ENCODE measurements at regions not wholly inside any gene's neighbourhood (a gene's known extent, or its start where the extent isn't known, plus 50 kb on each side); places are given as distances from the start of the nearest gene placed in this dataset.

DNA sequence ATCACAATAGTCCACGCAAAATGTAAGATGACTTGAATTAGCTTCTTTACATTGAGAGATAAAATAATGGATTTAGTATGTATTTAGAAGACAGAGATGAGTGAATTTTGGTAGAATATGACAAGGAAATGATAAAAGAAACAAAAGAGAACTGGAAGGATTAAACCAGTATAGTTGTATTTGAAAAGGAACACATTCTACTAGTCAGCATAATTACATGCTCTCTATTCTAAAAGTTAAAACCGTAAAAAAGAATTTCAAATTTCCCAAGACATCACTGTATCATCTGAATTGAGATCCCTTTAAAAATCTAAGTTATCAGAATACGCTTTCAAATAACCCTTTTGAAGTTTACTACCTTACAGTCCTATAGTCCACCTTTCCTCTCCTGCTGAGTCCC, 1156.7 kb upstream of the PCDH9 start:
- DNase-seq = no peak

DNA sequence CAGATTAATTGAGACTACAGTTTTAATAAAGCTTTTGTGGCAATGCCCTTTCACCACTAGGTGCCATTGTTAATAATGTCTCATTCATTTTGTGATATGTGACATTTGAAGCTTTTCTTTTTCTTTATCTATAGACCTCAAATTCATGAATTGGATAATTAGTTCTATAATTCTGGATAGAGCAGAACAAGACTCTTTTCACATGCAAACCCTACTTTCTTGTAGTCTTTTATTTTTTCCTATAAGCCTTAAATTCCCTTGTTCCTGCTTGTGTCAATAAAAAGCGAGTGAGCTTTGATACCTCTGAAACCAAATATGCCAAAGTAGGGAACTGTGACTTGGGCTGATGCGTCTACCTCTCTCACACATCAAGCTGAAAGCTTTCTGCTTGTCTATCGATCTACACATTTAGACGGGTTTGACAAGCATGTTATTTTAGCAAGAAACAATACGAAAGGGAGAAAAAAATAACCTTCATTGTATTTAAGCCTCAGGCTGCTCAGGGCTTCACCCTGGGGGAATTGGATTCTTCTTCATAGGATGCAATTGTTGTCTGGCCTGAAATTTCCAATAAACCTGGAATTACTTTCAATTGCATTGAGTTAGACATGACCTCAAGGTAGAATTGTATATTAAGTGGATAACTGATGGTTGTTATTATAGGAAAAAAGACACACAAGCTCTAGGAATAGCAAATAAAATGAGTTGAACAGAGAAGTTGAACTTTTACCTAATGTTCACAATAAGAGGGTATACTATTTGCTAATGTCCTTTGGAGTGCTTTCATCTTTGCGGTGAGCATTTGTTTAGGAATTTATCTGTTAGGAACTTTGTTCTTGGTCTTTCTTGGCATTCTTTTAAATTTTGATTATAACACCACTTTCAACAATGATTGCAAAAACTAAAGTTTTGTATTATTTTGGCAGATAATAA, 1150.2 kb upstream of the PCDH9 start:
- DNase-seq = no peak

DNA sequence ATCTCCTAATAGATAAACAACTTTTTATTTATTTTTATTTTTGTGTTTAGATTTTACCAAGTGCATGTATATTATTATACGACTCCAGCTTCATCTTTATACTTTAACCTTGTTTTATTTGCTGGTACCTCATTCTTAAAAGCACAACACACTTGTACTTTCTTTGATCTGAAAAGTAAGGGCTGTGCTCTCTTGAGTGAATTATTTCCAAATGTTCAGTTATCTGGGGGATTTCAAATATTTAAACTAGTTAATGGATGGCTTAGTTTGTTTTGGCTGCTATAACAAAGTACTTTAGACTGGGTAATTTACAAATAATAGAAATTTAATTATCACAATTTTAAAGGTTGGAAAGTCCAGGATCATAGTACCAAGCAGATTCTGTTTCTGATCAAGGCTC, 1148.2 kb upstream of the PCDH9 start:
- DNase-seq = no peak

DNA sequence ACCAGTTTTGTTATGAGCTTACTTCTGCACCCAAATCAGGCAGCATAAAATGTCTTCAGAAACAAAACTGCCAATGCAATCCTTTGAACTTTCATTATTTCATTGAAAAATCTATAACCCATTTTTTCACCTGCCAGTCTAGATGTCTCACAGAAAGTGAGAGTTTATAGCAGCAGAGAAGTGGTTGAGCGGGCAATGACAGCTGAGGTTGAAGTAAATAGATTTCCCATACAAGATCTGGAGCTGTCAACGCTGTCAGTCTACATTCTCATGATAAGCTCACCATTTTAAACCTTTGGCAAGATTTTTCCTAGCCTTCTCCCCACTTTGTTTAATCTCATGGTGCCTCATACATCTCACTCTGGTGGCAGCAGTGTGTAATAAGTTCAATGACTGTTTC, 1144.9 kb upstream of the PCDH9 start:
- DNase-seq = no peak

DNA sequence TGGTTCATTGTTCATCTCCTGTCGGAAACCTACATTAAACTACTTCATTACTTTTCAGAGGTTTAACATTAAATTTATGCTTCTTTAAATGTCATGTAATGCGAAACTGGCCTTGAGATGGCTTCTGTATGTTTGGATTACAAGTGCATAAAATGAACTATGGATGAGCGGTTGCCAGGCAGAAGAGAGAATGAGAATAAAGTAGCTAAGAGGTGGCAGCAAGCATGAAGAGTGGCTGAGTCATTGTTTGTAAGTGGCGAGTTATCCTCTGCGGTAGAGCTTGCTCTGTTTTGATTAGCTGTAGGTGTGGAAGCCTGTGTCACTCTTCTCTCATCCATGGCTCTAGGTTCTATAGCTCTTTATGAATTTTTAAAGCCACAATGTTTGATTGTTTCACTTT, 1139.6 kb upstream of the PCDH9 start:
- DNase-seq = peak; percentile 84

DNA sequence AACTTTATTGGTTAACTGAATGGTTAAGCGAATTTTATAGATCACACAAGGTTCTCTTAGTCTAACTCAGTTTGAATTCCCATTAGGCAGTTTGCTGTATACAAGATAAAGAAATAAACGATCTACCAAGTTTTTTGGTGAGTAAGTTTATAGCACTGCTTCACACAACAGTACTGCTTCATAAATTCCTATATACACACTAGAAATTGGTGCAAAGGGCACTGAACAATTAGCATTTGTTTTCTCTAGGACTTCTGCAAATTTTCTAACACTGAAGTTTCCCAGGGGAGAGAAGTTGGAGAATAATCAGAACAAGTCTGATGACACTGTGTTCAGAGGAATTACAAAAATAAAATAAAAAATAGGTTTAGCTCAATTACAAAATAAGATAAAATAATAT, 1138.8 kb upstream of the PCDH9 start:
- no peak for DNase-seq

DNA sequence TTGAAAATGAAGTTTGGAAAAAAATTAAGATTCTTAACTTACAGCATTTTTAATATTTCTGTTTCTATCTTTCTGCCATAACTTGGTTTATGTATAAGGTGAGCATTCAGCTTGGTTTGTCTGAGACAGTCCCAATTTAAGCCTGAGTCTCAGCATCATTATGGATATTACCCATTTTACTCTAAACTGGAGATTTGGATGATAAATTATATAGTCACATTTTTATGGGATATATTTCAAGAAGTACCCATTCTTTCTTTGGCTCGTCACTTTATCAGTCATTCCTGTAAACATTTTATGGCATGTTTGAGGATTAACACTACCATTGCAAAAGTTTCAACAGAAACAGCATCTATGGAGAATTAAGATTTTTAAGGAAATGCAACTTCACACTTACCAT, 1129.0 kb upstream of the PCDH9 start:
- no peak for DNase-seq

DNA sequence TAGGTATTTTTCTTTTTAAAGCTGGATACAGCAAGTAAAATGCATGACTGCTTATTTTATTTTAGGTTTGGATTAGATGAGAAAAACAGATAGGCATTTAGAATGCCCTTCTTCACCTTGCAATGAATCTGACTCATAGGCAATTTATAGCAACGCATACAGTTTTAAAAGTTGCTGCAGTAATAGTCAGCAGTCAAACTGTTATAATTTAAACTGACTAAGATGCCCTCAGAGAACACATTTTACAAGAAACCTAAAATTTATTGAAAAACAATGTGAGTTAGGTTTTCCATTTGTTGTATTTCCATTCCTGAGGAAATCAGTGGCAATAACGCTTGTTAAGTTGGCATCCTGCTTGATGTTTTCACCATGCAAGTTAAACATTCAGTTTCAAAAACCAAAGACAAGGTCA, 1128.2 kb upstream of the PCDH9 start:
- DNase-seq = no peak

DNA sequence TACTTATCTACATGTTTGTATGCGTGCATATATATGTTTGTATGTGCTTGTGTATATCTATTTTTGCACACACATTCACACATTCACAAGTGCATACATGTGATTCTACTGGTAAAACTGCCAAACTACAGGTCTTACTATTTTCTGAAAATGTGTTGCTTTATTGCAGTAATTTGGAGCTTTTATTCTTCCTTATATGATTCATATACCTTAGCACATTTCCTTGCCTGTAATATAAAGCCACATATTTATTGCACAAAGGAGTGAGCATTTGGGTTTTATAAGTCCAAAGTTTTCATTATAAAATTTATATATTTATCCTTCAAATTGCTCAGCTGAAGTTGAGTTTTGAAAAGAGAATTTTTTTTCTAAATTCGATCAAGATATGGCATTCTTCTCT, 1120.4 kb upstream of the PCDH9 start:
- no peak for DNase-seq

DNA sequence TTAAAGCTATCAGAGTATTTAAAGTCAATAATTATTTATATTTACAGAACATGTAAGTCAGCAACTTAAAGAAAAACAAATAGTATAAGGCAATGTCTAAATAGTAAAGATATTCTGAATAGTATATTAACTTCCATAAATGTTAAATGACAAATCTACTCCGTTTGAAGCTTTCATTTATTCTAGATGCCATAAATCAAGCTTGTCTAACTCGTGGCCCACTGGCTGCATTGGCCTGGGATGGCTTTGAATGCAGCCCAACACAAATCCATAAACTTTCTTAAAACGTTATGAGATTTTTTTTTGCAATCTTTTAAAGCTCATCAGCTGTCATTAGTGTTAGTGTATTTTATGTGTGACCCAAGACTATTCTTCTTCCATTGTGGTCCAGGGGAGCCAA, 1117.1 kb upstream of the PCDH9 start:
- DNase-seq = no peak

DNA sequence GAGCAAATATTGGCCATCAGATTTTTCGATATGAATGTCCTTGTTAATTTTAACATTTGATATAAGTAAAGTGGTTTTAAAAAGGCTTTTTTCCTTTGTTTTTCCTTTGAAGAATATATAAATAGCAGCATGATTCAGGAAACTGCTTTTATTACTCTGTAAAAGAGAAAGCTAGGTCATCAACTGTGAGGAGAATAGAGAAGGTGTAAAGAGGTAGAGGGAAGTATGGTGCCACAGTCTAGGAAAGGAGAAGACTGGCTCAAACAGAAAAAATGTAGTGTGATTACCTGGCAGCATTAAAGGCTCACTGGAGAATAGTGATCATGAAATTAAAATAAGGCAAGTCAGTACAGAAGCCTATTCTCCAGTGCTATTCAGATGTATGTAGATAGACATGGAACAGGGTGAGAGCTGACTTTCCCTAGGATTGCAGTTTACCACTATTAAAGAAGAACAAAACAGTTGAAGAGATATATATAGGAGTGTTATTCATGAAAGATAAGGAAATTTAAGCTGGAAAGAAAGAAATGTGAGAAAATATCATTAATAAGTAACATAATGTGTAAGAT, 1115.9 kb upstream of the PCDH9 start:
- DNase-seq = no peak

DNA sequence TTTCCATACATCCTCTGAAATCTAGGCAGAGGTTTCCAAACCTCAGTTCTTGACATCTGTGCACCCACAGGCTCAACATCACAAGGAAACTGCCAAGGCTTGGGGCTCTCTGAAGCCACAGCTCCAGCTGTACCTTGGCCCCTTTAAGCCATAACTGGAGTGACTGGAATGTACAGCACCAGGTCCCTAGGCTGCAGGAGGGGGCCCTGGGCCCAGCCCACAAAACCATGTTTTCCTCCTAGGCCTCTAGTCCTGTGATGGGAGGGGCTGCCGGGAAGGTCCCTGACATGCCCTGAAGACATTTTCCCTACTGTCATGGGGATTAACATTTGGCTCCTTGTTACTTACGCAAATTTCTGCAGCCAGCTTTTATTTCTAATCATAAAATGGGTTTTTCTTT, 1093.0 kb upstream of the PCDH9 start:
- no peak for DNase-seq

DNA sequence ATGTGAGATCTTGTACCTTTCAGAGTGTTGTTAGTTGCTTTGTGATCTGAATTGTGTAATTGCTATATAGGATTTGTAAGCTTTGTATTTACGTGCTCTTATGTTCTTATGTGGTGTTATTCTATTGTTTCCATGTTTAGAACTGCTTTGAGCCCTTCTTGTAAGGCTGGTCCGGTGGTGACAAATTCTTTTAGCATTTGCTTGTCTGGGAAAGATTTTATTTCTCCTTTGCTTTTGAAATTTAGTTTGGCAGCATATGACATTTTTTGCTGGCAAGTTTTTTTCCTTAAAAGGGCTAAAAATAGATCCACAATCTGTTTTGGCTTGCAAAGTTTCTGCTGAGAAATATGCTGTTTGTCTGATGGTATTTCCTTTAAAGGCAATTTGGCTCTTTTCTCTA, 1089.2 kb upstream of the PCDH9 start:
- no peak for DNase-seq

DNA sequence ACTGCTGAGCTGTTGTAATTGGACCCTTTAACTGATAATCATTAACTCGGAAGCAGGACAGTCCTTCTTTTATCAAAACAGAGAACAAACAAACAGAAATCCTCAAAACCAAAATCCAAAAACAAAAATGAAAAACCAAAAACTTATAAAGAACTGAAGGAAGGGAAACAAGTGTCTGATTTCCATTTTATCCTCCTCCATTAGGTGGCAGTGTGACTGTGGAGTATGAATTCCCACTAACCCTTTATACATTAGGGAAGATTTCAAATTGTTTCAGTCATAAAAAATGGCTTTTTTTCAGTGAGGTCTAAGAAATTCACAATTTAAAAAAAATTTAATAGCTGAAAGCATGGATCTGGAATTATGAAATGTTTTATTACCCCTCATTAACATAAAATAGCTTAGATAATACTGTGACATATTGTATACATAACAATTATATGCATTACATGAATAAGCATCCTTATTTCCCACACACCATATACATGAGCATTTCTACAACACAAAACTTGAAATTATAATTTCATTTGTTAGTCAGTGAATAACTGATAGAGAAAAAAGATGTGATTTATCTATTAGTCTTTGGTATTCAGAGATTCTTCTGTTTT, 1074.3 kb upstream of the PCDH9 start:
- DNase-seq = no peak

DNA sequence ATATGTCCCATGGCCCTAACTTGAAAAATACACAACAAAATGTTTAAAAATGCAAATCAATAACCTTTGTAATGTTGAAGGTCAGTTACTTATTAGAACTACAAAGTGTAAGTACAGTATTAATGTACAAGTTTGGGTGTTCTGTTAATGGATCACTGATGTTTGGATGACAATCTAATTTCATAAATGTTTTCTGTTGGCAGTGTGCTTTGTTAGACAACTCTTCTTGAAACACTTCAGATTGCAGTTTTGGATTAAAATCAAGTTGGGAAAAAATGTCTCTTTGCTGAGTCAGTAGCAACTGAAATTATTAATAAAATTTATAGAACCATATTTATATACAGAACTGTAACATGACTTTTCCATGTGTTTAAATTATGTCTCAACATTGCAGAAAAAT, 1063.5 kb upstream of the PCDH9 start:
- DNase-seq = no peak

DNA sequence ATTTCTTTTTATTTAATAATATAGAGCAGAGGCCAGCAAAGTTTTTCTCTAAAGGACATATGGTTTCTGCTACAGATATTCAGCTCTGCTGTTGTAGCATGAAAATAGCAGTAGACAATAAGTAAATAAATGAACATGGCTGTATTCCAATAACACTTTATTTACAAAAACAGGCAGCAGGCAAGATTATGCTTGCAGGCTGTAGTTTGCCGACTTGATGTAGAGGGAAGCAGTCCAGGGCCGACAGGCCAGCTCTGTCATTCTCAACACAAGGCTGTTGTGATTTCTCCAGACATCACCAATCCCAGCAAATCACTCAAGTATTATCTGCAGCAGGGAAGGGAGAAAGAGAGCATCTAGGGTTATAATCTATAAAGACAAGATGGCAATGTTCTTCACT, 1062.5 kb upstream of the PCDH9 start:
- no peak for DNase-seq

DNA sequence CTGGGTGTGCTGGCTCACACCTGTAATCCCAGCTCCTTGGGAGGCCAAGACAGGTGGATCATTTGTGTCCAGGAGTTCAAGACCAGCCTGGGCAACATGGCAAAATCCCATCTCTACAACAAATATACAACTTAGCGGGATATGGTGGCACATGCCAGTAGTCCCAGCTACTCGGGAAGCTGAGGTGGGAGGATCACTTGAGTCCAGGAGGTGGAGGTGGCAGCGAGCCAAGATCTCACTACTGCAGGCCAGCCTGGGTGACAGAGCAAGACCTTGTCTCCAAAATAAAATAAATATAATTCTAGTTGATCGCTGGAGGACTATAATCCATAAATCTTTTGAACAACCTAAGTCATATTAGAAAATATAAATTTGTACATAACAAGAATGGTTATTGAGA, 1061.5 kb upstream of the PCDH9 start:
- no peak for DNase-seq

DNA sequence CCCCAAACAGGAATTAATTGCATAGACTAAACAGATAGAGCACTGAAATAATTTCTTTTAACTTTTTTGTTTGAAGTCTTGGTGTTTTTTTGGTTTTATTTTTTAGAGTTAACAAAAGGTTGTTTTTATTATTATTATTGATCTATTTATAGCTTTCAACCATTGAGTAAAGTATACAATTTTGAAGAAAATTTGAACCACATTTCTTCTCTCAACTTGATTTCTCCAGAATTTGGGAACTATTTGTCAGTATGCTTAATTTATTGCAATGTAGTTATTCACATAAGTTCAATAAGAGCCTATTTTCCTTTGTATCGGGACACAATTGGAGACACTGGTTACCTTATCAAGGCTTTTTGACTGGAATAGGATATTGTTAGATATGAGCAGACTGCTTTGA, 1045.6 kb upstream of the PCDH9 start:
- DNase-seq = no peak

DNA sequence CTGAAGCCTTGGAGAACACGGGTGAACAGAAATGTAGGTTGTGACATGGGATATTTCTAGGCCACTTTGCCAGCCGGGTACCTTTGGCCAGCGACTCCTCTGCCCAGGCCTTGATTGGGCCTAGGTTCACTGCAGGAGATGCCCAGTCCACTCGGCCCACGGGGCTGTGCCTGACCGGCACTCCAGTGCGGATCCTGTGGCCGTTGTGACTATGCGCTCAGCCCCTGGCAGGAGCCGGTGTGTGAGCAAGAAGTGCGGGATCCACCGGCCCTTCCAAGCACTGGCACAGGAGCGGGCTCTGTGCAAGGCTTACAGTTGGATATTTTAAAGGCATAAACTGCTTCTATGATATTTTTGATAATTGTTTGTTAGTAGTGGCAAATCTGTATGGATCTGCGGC, 1042.5 kb upstream of the PCDH9 start:
- no peak for DNase-seq

DNA sequence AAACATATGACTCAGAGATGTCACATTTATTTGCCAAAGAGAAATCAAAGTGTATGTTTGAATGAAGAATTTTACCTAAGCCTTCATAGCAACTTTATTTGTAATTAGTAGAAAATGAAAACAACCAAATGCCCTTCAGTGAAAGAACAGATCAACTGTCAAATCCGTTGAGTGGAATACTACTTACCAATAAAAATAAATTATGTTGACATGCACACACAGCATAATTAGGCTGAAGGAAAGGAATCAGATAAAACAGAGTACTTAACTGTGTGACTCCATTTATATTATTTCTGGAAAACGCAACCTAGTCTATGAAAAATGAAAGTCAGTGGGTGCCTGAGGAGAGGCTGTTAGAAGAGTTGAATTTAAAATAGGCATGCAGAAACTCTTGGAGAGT, 1034.6 kb upstream of the PCDH9 start:
- DNase-seq = no peak

DNA sequence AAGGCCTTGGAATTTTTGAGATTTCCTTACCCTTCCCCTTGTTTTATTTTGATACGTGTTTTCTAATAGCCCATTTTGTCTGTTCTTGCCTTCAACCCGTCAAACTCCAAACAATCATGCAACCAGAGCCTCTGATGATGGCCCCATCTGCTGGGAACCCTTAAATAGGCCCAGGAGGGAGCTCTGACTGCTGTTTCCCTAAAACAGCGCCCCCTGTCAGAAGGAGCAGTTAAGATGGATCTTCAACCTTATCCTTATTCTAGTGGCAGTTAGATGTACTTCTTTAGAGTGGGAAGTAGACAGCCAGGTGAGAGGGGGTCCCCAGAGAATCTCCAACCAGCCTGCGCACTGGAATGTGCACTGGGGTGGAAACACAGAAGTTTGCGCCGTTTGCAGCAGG, 1031.0 kb upstream of the PCDH9 start:
- DNase-seq = no peak

DNA sequence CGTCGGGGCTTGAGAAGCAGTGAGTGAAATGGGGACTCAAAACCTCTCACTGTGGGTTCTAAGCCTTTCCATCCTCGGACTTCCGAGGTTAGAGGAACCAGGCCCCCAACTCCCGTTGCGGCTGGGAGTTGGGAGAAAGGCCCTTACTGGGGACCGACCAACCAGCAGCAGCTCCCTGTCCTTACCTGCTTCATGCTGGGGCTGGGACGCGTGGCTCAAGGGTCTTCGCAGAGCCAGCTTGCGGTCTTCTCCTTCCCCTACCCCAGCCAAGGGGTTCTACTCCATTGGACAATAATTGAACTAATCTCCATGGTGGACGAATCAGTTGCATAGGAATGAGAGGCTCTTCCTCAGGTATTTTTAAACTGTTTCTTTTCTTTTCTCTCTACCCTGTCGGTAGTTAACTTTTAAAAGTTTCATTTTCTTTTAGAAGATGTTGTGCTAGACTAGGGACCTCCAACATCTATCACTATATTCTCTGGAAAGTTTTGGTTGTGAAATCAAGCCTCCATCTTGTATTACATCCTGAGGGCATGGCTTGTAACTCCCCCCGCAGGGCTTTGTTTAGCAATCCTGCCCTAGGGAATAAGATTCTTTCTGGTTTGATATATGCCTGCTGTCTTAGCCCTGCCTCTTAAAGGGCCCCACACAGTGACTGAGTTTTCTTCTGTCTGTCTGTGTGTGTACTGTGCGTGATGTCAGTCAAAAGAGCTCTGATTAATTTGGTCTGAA, 1027.1 kb upstream of the PCDH9 start:
- DNase-seq = no peak

DNA sequence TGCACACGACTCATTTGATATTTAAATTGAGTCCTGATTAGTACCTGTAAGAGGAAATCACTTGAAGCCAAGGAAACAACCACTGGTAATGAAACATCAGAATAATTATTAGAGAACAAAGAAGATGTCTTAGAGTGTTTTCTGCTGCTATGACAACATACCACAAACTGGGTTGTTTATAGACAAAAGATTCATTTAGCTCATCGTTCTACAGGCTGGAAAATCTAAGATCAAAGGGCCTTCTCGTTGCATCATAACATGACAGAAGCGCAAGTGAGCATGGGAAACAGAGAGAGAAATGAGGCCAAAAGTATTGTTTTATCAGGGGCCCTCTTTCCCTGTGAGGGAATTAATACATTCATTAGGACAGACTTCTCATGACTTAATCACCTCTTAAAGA, 1024.0 kb upstream of the PCDH9 start:
- DNase-seq = no peak

DNA sequence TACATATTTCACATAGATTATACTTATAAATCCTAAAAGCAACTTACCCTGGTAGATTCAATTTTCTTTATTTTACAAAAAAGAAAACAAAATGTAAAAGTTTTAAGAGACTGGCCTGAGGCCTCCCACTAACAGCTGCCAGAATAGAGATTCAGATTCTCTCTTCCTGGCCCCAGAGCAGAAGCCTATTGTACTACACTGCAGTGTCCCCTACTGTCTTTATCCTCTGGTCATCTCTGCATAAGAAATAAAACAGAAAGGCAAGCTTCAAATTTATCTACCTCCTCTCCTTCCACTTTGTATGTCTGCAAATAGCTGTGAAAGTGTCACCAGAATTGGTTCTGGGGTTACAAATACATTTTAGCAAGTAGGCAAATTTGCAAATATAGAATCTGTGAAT, 1004.1 kb upstream of the PCDH9 start:
- no peak for DNase-seq

All from SHP77 treated with DMSO at 0.1 percent for 48 hours (cell line).